ENCODE measurements at regions not wholly inside any gene's neighbourhood (a gene's known extent, or its start where the extent isn't known, plus 50 kb on each side); places are given as distances from the start of the nearest gene placed in this dataset.
"Not testable (repeated sequence)": the region's sequence is repeated elsewhere in the genome, so short reads cannot be mapped to it uniquely, and the experiment has no call there.

DNA sequence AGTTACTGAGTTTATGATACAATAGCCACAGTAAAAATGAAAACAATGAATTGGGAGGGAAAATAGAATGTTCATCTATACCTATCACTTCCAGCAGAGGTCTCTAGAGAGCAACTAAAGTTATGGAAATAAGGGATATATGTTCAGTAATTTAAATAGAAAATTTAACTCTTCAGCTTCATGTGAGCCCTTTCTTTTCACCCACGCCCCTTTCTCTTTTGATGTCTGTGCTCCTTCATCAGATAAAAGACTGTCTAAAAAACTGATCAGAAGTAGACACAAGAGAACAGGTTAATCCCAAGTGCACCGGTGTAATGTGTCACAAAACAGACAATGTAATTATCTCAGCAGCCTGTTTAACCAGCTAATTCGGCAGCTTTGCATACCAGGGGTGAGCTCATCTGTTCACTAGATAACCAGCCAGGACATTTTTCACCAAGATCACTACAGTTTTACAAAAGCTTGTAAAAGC lies 238.5 kb upstream of the ERBB4 start:
- DNase-seq (ENCODE audit: low spot score), result peak; percentile 22

DNA sequence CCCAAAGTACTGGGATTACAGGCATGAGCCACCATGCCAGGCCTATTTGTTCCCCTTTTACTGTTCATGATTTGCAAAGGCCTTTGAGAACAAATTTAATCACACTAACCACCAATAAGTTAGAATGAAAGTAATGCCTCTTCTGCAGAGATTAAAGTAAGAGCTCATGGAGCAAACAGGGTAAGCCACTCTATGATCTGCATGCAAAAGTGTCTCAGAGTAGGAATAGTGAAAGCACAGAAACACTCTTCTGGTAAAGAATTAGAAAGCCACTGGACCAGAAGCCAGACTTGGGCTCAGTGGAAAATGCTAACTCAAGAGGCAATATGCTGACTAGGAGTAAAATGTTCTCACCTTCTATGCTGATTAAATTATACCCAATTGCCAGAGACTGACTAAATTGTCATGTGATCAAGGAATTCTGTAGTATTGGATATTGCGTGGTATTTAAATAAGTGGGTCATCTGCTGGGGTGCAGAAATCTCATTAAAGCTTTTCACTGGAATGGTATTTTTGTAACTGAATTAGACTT lies 235.3 kb upstream of the ERBB4 start:
- no peak for DNase-seq (ENCODE audit: low spot score)

DNA sequence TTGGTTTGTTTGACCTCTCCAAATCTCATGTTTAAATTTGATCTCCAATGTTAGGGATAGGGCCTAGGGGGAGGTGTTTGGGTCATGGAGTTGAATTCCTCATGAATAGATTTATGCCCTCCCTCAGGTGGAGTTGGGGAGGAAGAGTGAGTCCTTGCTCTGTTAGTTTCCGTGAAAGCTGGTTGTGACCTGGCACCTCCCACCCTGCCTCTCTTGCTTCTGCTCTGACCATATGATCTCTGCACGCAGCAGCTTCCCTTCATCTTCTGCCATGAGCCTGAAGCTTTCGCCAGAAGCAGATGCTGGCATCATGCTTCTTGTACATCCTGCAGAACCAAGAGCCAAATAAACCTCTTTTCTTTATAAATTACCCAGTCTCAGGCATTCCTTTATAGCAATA lies 231.6 kb upstream of the ERBB4 start:
- no peak for DNase-seq (ENCODE audit: low spot score)

- no peak for DNase-seq (ENCODE audit: low spot score)
These were observed 228.3 kb upstream of the ERBB4 start for GRCh38 chr2:212766921-212767320.

DNA sequence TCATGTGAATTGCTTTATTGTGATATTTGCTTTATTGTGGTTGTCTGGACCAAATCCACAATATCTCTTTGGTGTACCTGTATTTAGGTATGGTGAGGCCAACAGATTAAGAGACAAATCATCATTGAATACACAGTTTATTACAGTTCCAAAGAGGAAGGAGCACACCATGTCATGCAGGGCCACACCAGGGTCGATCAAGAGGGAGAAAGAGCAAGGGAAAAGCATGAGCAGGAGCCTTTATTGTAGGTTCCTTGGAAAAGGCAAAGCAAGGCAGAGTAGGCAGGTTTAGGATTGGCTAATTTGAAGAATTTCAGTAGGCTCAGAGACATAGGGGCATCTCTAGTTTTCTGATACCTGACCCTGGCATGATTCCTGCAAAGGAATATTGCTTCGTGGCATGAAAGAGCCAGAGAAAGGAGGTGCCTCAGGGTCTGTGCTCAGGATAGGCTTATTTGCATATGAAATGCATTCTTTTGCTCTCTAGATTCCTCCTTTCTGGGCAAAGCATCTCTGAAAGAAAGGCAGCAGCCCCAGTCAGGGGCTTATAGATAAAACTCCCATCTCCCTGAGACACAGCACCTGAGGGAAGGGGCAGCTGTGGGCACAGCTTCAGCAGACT lies 214.2 kb upstream of the ERBB4 start:
- no peak for DNase-seq (ENCODE audit: low spot score)

- no peak for DNase-seq (ENCODE audit: low spot score)
These were observed 206.8 kb upstream of the ERBB4 start for GRCh38 chr2:212745359-212745758.

- no peak for DNase-seq (ENCODE audit: low spot score)
These were observed 199.0 kb upstream of the ERBB4 start for GRCh38 chr2:212737392-212738172.

GRCh38 chr2:212736385-212736726 lies 197.8 kb upstream of the ERBB4 start:
- DNase-seq (ENCODE audit: low spot score), result no peak

- no peak for DNase-seq (ENCODE audit: low spot score)
These were observed 194.7 kb upstream of the ERBB4 start for GRCh38 chr2:212733273-212733672.

- DNase-seq (ENCODE audit: low spot score), result no peak
These were observed 194.3 kb upstream of the ERBB4 start for GRCh38 chr2:212732860-212733259.

GRCh38 chr2:212730994-212731393 lies 192.4 kb upstream of the ERBB4 start:
- no peak for DNase-seq (ENCODE audit: low spot score)

DNA sequence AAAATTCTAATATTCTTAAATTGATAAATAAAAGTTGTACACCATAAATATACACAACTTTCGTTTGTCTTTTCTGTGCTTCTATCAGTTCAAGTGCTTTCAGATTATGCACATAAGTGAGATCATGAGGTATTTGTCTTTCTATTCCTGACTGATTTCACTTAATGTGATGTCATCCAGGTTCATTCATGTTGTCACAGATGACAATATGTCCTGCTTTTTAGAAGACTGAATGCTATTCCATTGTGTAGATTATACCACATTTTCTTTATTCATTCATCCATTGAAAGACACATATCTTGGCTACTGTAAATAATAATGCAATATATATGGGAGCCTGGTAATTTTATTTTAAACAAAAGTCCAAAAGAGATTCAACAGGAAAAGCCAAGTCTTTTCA lies 190.1 kb upstream of the ERBB4 start:
- no peak for DNase-seq (ENCODE audit: low spot score)

- no peak for DNase-seq (ENCODE audit: low spot score)
These were observed 189.1 kb upstream of the ERBB4 start for GRCh38 chr2:212727751-212728150.

DNA sequence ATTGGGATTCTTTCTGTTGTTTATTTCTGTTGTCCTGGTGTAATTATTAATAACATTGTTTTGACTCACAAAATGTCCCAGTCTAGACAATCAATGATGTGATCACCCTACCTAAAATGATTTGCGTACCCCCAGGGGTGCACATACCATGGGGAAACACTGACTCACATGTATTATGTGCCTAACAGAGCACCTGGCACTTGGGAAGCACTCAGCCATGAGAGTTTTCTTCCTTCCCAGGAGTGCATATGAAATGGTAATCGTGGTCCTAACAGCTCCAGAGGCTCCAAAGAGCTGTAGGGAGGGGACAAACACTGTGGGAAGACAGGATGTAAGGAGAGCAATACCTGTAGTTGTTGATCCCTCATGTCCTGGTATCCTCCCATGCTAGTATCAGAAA lies 187.8 kb upstream of the ERBB4 start:
- no peak for DNase-seq (ENCODE audit: low spot score)

- no peak for DNase-seq (ENCODE audit: low spot score)
These were observed 186.6 kb upstream of the ERBB4 start for GRCh38 chr2:212725180-212725579.

GRCh38 chr2:212723226-212723625 lies 184.6 kb upstream of the ERBB4 start:
- peak; percentile 50 for DNase-seq (ENCODE audit: low spot score)

- no peak for DNase-seq (ENCODE audit: low spot score)
These were observed 183.4 kb upstream of the ERBB4 start for GRCh38 chr2:212722046-212722445.

- no peak for DNase-seq (ENCODE audit: low spot score)
These were observed 182.4 kb upstream of the ERBB4 start for GRCh38 chr2:212721026-212721451.

- DNase-seq (ENCODE audit: low spot score), result not testable (repeated sequence)
These were observed 176.8 kb upstream of the ERBB4 start for GRCh38 chr2:212715411-212715810.

- no peak for DNase-seq (ENCODE audit: low spot score)
These were observed 175.1 kb upstream of the ERBB4 start for GRCh38 chr2:212713681-212714080.

DNA sequence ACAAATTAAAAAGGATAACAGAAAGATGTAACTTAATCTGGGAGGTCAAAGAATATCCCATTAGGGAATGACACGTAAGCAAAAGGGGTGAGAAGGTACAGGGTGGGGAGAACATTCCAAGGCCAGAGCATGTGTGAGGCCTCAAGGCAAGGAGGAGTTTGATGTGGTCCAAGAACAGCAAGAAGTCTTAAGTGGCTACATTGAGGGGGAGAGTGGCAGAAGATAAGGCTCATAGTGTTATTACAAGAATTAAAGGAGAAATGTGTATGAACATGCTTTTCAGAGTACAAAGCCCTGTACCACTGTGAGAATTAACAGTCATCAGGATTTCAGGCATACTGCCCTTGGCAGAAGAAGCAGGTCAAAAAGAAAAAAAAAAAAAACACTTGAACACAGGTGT lies 174.4 kb upstream of the ERBB4 start:
- no peak for DNase-seq (ENCODE audit: low spot score)

DNA sequence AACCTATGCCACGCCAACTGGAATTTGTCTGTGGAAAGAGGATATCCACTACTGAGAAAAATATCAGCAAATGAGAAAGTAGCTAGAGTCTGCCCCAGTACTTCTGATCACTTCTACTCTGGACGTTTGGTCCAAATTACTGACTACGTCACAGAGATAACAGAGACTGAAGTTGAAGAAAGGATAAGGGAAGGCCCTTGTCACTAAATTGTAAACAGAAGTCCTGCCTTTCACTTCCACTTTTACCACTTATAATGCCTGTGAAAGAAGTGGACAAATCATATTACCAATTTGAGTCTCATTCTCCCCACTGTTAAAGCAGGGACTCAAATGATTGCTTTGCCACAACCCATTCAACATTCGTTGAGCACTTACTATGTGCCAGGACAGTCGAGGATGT lies 173.9 kb upstream of the ERBB4 start:
- no peak for DNase-seq (ENCODE audit: low spot score)

GRCh38 chr2:212711856-212712255 lies 173.3 kb upstream of the ERBB4 start:
- DNase-seq (ENCODE audit: low spot score), result peak; percentile 76

DNA sequence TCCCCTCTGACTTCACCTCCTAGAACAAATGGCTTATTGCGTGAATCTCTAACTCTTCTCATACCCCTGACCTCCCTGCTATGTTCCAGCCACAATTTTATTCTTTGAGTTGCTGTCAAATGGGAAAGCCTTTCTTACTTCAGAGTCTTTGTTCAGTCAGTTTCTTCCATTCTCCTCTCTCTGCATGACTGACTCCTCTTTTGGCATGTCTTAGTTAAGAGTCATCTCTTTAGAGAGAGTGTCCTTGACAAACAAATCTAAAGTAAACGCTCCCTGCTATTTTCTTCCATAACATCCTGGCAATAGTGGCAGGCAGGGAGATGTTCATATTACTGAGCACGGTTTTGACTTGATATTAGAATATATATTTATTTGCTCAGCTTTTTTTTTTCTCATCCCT lies 170.7 kb upstream of the ERBB4 start:
- DNase-seq (ENCODE audit: low spot score), result peak; percentile 19
